ENCODE measurements at regions not wholly inside any gene's neighbourhood (a gene's known extent, or its start where the extent isn't known, plus 50 kb on each side); places are given as distances from the start of the nearest gene placed in this dataset.
A peak's percentile ranks its signal among the peaks of the same experiment; 100 is the strongest.

DNA sequence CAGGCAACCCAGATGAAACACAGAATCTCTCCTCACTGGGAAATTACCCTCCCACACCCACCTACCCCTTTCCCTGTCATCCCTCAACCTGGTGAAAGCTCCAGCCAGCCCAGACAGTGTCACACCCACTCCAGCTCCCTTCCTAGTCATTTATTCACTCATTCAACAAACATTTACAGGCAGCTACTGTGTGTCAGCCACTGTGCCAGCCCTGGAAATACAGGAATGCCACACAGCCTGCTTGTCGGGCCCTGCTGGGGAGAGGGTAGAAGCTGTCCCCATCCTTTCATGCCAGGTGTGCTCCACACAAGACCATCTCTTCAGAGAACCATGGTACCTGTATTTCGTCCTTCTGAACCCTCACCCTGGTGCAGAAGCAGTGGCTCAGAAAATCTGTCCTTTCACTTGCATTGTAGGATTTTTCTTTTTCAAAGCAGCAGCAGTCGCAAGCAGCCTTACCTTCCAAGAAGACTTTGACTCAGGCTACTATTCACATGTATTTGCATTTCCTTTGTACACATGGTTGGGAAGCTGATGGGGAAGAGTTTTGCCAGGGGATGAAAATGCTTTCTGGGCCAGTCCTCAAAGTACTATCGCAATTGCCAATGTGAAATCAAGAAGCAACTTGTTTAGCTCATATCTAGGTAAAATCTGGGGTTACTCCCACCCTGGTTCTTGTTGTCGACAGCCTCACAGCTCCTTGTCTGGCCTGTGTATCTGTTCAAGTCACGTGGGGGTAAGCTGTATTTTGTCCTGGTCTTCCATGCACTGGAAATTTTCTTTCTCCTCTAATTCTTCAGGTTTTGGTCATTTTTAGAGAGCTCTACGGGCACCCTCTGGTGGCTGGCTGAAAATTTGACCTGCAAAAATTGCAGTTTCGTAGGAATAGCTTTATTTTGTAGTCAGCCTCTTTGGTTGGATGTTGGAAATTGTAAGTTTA, 147.4 kb upstream of the EGLN3 start (continued):
- TF ChIP-seq, protein P1, sequence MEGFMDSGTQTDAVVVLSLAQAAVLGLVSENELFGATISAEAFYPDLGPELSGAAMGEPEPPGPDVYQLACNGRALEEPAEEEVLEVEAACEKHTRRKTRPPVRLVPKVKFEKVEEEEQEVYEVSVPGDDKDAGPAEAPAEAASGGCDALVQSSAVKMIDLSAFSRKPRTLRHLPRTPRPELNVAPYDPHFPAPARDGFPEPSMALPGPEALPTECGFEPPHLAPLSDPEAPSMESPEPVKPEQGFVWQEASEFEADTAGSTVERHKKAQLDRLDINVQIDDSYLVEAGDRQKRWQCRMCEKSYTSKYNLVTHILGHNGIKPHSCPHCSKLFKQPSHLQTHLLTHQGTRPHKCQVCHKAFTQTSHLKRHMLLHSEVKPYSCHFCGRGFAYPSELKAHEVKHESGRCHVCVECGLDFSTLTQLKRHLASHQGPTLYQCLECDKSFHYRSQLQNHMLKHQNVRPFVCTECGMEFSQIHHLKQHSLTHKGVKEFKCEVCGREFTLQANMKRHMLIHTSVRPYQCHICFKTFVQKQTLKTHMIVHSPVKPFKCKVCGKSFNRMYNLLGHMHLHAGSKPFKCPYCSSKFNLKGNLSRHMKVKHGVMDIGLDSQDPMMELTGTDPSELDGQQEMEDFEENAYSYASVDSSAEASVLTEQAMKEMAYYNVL (CRISPR knock-in tag; IDR thresholded peaks at IDR 0.05; ENCODE audit: borderline replicate concordance), result no peak
- TF ChIP-seq TAF15 (IDR thresholded peaks at IDR 0.05; ENCODE audit: low read depth, low read length, poor library complexity, severe bottlenecking) (no peak), FOXK2 (IDR thresholded peaks at IDR 0.05) (no peak), NFIC (IDR thresholded peaks at IDR 0.05; ENCODE audit: low read length) (0 out of 2 replicates have a peak, but pooled peaks have one; percentile 38), PRMT3 (CRISPR knock-in tag; IDR thresholded peaks at IDR 0.05; ENCODE audit: borderline replicate concordance, low read depth) (no peak), ZNF451 (CRISPR knock-in tag; IDR thresholded peaks at IDR 0.05) (no peak), HNRNPUL1 (IDR thresholded peaks at IDR 0.05; ENCODE audit: low read depth, low read length) (no peak), GPN1 (CRISPR knock-in tag; IDR thresholded peaks at IDR 0.05; ENCODE audit: borderline replicate concordance) (no peak), TRIM24 (CRISPR knock-in tag; IDR thresholded peaks at IDR 0.05) (no peak), POGZ (CRISPR knock-in tag; IDR thresholded peaks at IDR 0.05) (no peak), NFKB2 (CRISPR knock-in tag; IDR thresholded peaks at IDR 0.05; ENCODE audit: borderline replicate concordance) (no peak), SNRNP70 (IDR thresholded peaks at IDR 0.05; ENCODE audit: low read depth, low read length) (no peak), ZNF703 (CRISPR knock-in tag; IDR thresholded peaks at IDR 0.05; ENCODE audit: borderline replicate concordance) (no peak), IRX3 (CRISPR knock-in tag; IDR thresholded peaks at IDR 0.05; ENCODE audit: borderline replicate concordance, low read depth) (no peak), HMG20B (CRISPR knock-in tag; conservative IDR thresholded peaks at IDR 0.05) (no peak), NFATC3 (CRISPR knock-in tag; IDR thresholded peaks at IDR 0.05) (0 out of 2 replicates have a peak, but pooled peaks have one; percentile 29), ZSCAN9 (CRISPR knock-in tag; IDR thresholded peaks at IDR 0.05; ENCODE audit: borderline replicate concordance) (0 out of 2 replicates have a peak, but pooled peaks have one; percentile 26), SUZ12 (IDR thresholded peaks at IDR 0.05; ENCODE audit: low read depth, low read length) (no peak), NFIB (CRISPR knock-in tag; IDR thresholded peaks at IDR 0.05; ENCODE audit: borderline replicate concordance) (no peak), MXD4 (CRISPR knock-in tag; IDR thresholded peaks at IDR 0.05) (no peak), PCBP1 (IDR thresholded peaks at IDR 0.05; ENCODE audit: borderline replicate concordance, low read depth, low read length) (no peak), SAP130 (CRISPR knock-in tag; IDR thresholded peaks at IDR 0.05; ENCODE audit: low read depth) (peak; percentile 12), CEBPG (CRISPR knock-in tag; IDR thresholded peaks at IDR 0.05) (0 out of 2 replicates have a peak, but pooled peaks have one; percentile 14), ARNTL (CRISPR knock-in tag; IDR thresholded peaks at IDR 0.05) (peak; percentile 40; the same call in 1 of the 2 replicates), GABPA (IDR thresholded peaks at IDR 0.05; ENCODE audit: low read depth, low read length) (no peak), GABPA (CRISPR knock-in tag; IDR thresholded peaks at IDR 0.05; ENCODE audit: low read depth) (no peak), MED8 (CRISPR knock-in tag; IDR thresholded peaks at IDR 0.05; ENCODE audit: insufficient replicate concordance) (no peak), RORA (CRISPR knock-in tag; IDR thresholded peaks at IDR 0.05) (no peak)
- TF ChIP-seq, protein P2, sequence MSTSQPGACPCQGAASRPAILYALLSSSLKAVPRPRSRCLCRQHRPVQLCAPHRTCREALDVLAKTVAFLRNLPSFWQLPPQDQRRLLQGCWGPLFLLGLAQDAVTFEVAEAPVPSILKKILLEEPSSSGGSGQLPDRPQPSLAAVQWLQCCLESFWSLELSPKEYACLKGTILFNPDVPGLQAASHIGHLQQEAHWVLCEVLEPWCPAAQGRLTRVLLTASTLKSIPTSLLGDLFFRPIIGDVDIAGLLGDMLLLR (CRISPR knock-in tag; IDR thresholded peaks at IDR 0.05), result no peak
- TF ChIP-seq, protein P3, sequence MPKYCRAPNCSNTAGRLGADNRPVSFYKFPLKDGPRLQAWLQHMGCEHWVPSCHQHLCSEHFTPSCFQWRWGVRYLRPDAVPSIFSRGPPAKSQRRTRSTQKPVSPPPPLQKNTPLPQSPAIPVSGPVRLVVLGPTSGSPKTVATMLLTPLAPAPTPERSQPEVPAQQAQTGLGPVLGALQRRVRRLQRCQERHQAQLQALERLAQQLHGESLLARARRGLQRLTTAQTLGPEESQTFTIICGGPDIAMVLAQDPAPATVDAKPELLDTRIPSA (CRISPR knock-in tag; IDR thresholded peaks at IDR 0.05; ENCODE audit: borderline replicate concordance), result no peak

Measured in HepG2 (cell line).